ENCODE measurements at regions not wholly inside any gene's neighbourhood (a gene's known extent, or its start where the extent isn't known, plus 50 kb on each side); places are given as distances from the start of the nearest gene placed in this dataset.

DNA sequence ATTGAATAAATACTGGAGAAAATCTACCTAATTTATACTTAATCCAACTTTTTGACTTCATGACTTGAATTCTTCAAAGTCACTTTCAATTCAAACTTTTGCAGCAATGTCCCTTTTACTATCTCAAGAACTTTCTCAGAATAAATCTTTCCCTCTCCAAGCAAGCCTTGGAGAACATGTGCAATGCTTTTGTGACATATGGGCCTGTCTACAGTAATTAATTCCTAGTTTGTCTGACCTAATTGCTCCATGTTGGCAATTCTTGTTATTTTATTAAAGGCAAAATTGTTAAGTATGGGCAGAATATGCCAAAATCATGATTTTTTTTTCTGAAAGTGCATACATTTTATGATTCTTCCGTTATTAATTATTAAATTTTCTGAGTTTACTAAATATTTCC lies 1115.3 kb downstream of the PDHA2 start:
- H3K4me2 ChIP-seq (replicated peaks; ENCODE audit: low read depth, low read length, poor library complexity, severe bottlenecking): no peak overlapping the region
- no peak overlapping the region for H3K4me3 Mint-ChIP-seq
- H3K36me3 ChIP-seq (replicated peaks in 1 of 2; ENCODE audit: control extremely low read depth in 1 of 2, control insufficient read depth in 1 of 2, extremely low read depth in 1 of 2, insufficient read depth in 2 of 2, low read length in 1 of 2): no peaks in the 10 kb centered on the region
- H3K27ac Mint-ChIP-seq: no peak overlapping the region
- no peaks in the 10 kb centered on the region for H3K27me3 Mint-ChIP-seq
- H3K9me3 ChIP-seq (ENCODE audit: control extremely low read depth in 1 of 3, control insufficient read depth in 2 of 3, insufficient read depth in 1 of 3, low read length in 2 of 3): no peaks in the 10 kb centered on the region
- intact Hi-C loops (cut with micrococcal nuclease): no loop called here
- no peak overlapping the region for H3K27ac ChIP-seq (ENCODE audit: low read length in 2 of 2)
- CTCF ChIA-PET: no interaction called here
- no peak for TF ChIP-seq EZH2 (IDR thresholded peaks at IDR 0.05; ENCODE audit: borderline replicate concordance, insufficient read depth, low read depth, low read length, poor library complexity, severe bottlenecking)
- TF ChIP-seq, protein P1, sequence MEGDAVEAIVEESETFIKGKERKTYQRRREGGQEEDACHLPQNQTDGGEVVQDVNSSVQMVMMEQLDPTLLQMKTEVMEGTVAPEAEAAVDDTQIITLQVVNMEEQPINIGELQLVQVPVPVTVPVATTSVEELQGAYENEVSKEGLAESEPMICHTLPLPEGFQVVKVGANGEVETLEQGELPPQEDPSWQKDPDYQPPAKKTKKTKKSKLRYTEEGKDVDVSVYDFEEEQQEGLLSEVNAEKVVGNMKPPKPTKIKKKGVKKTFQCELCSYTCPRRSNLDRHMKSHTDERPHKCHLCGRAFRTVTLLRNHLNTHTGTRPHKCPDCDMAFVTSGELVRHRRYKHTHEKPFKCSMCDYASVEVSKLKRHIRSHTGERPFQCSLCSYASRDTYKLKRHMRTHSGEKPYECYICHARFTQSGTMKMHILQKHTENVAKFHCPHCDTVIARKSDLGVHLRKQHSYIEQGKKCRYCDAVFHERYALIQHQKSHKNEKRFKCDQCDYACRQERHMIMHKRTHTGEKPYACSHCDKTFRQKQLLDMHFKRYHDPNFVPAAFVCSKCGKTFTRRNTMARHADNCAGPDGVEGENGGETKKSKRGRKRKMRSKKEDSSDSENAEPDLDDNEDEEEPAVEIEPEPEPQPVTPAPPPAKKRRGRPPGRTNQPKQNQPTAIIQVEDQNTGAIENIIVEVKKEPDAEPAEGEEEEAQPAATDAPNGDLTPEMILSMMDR (IDR thresholded peaks at IDR 0.05): no peak
- H3K4me1 ChIP-seq (ENCODE audit: control insufficient read depth in 2 of 2, insufficient read depth in 2 of 2, low read length in 2 of 2): no peaks in the 10 kb centered on the region
- WGBS (ENCODE audit: insufficient coverage): no CpG with 5 or more reads among the region's 1 CpG
- POLR2A ChIA-PET: no interaction called here
- H3K27me3 ChIP-seq (replicated peaks in 1 of 4; ENCODE audit: control extremely low read depth in 1 of 4, control insufficient read depth in 3 of 4, insufficient read depth in 4 of 4, low read length in 3 of 4): no peaks in the 10 kb centered on the region
- H3K79me2 ChIP-seq (ENCODE audit: control insufficient read depth, insufficient read depth, low read length): no peaks in the 10 kb centered on the region
- peaks cover 2% of the 10 kb centered on the region for H3K9me3 Mint-ChIP-seq (ENCODE audit: insufficient read depth)
- no peaks in the 10 kb centered on the region for H4K20me1 ChIP-seq (ENCODE audit: control insufficient read depth, insufficient read depth, low read length, poor library complexity, severe bottlenecking)
- H3K4me1 Mint-ChIP-seq: no peaks in the 10 kb centered on the region
- H3K4me3 ChIP-seq (ENCODE audit: control extremely low read depth in 1 of 5, extremely low read depth in 1 of 5, insufficient read depth in 1 of 5, low read depth in 2 of 5, low read length in 4 of 5): no peak overlapping the region
- DNase-seq (no peak), ATAC-seq (ENCODE audit: low read depth) (no peak)
- H3K9ac ChIP-seq (ENCODE audit: low read length): no peak overlapping the region
- H2AFZ ChIP-seq (ENCODE audit: insufficient read depth, low read depth, low read length, poor library complexity, severe bottlenecking): no peak overlapping the region

DNA sequence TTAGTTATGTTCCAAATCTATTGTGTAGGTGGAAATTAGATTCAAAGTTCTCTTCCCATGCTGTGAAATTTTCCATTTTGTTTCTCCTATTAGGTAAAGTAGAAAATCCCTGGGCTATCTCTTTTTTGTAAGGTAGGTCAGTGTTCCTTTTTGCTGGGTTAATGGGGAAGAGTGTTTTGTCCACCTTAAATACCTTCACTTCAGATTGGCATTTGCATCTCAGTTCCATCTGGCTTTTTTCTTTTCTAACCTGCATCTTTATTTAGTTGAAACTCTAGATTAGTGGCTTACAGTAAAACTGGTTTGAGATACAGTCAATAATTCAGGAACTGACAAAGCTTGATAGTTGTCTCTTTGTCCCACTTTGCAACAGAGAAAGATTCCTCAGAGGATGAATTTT lies 1115.8 kb downstream of the PDHA2 start:
- Mint-ChIP-seq H3K4me1 (no peaks in the 10 kb centered on the region), H3K27me3 (no peaks in the 10 kb centered on the region), H3K9me3 (ENCODE audit: insufficient read depth) (peaks cover 2% of the 10 kb centered on the region), H3K27ac (no peak overlapping the region), H3K4me3 (no peak overlapping the region)
- Histone ChIP-seq H2AFZ (ENCODE audit: insufficient read depth, low read depth, low read length, poor library complexity, severe bottlenecking) (no peak overlapping the region), H3K9ac (ENCODE audit: low read length) (no peak overlapping the region), H3K27me3 (replicated peaks in 1 of 4; ENCODE audit: control extremely low read depth in 1 of 4, control insufficient read depth in 3 of 4, insufficient read depth in 4 of 4, low read length in 3 of 4) (no peaks in the 10 kb centered on the region), H4K20me1 (ENCODE audit: control insufficient read depth, insufficient read depth, low read length, poor library complexity, severe bottlenecking) (no peaks in the 10 kb centered on the region), H3K27ac (ENCODE audit: low read length in 2 of 2) (no peak overlapping the region), H3K79me2 (ENCODE audit: control insufficient read depth, insufficient read depth, low read length) (no peaks in the 10 kb centered on the region), H3K4me3 (ENCODE audit: control extremely low read depth in 1 of 5, extremely low read depth in 1 of 5, insufficient read depth in 1 of 5, low read depth in 2 of 5, low read length in 4 of 5) (no peak overlapping the region), H3K4me1 (ENCODE audit: control insufficient read depth in 2 of 2, insufficient read depth in 2 of 2, low read length in 2 of 2) (no peaks in the 10 kb centered on the region), H3K4me2 (replicated peaks; ENCODE audit: low read depth, low read length, poor library complexity, severe bottlenecking) (no peak overlapping the region), H3K9me3 (ENCODE audit: control extremely low read depth in 1 of 3, control insufficient read depth in 2 of 3, insufficient read depth in 1 of 3, low read length in 2 of 3) (no peaks in the 10 kb centered on the region), H3K36me3 (replicated peaks in 1 of 2; ENCODE audit: control extremely low read depth in 1 of 2, control insufficient read depth in 1 of 2, extremely low read depth in 1 of 2, insufficient read depth in 2 of 2, low read length in 1 of 2) (no peaks in the 10 kb centered on the region)
- DNase-seq (no peak), ATAC-seq (ENCODE audit: low read depth) (no peak)
- intact Hi-C loops (cut with micrococcal nuclease): no loop called here
- POLR2A ChIA-PET: no interaction called here
- no peak for TF ChIP-seq EZH2 (IDR thresholded peaks at IDR 0.05; ENCODE audit: borderline replicate concordance, insufficient read depth, low read depth, low read length, poor library complexity, severe bottlenecking)
- TF ChIP-seq, protein P1 (IDR thresholded peaks at IDR 0.05): no peak
- CTCF ChIA-PET: no interaction called here
